ENCODE measurements at regions not wholly inside any gene's neighbourhood (a gene's known extent, or its start where the extent isn't known, plus 50 kb on each side); places are given as distances from the start of the nearest gene placed in this dataset.

- no peak for DNase-seq (ENCODE audit: low spot score)
Measured at GRCh38 chr10:10132009-10132408, 885.7 kb upstream of the CELF2 start.

GRCh38 chr10:10133281-10133680 lies 884.4 kb upstream of the CELF2 start:
- DNase-seq (ENCODE audit: low spot score), result no peak

GRCh38 chr10:10138685-10139084 lies 879.0 kb upstream of the CELF2 start:
- DNase-seq (ENCODE audit: low spot score), result no peak

- no peak for DNase-seq (ENCODE audit: low spot score)
Measured at GRCh38 chr10:10141782-10142382, 875.8 kb upstream of the CELF2 start.

DNA sequence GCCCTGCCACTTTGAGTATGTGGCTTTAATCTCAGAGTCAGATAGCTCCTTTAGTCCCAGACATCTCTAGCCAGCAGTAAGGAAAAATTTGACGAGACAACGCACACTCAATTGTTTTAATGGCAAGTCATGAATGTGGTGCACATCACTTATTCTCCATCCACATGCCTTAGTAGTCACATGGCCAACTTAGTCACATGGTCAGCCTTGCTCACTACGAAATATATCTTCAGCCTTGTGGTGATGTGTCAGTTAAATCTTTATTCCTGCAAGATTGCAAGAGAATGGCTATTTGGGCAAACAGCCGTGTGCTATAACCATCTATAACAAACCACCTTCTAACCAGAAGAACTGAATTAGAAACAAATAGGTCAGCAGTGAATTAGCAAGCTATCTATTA lies 871.1 kb upstream of the CELF2 start:
- DNase-seq (ENCODE audit: low spot score), result no peak

- no peak for DNase-seq (ENCODE audit: low spot score)
Measured at GRCh38 chr10:10149899-10150298, 867.8 kb upstream of the CELF2 start.

GRCh38 chr10:10156917-10157600 lies 860.6 kb upstream of the CELF2 start:
- DNase-seq (ENCODE audit: low spot score), result no peak

- no peak for DNase-seq (ENCODE audit: low spot score)
Measured at GRCh38 chr10:10160821-10161312, 856.8 kb upstream of the CELF2 start.

- no peak for DNase-seq (ENCODE audit: low spot score)
Measured at GRCh38 chr10:10164848-10165247, 852.8 kb upstream of the CELF2 start.

DNA sequence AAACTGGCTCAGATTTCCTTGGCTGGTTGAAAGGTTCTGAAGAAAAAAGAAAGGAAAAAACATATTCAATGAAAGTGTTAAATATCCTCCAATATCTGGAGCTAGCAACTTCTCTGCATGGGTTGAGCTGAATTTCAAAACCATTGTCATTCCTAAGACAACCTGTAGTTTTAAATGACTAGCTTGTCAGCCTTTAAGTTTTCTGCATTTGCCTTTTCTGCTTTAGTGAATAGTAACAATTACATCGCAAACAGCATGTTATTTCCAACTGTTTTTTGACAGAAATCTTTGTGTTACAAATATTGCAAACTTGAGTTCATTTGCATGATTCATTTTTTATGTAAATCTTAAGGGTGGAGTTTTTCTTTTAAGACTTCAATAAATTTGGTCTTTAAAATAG lies 852.3 kb upstream of the CELF2 start:
- no peak for DNase-seq (ENCODE audit: low spot score)

DNA sequence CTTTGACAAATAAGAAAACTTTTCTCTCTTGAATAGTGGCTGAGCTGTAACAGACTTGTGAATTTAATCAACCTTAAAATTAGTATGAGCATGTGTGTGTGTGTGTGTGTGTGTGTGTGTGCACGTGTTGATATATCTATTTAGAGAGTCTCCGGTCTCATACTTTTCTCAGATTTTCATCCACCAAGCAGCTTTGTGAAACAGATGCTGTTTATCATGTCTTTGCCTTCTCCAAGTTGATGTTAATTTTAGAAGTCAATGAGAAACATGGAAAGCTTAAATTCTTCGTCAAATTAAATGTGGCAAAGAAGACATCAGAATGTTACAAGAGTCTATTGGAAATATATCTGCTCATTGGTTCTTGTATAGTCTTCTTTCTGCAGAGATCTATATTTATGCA lies 839.2 kb upstream of the CELF2 start:
- no peak for DNase-seq (ENCODE audit: low spot score)

DNA sequence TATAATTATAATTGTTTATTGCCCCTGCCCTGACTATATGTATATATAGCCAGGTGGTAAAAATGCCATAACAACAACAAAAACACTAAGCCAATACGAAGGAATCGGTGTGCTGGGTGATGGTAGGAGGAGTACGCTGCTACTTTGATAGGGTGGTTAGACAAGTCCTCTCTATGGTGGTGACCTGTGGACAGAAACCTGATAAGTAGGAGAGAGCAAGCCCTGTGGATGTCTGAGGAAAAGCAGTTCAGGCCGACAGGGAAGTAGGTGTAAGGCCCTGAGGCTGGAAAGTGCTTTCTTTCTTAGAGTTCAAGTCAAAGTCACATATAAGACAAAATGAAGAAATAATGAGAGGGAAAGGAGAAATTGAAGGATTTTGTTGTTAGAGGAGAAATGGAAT lies 823.8 kb upstream of the CELF2 start:
- DNase-seq (ENCODE audit: low spot score), result no peak

DNA sequence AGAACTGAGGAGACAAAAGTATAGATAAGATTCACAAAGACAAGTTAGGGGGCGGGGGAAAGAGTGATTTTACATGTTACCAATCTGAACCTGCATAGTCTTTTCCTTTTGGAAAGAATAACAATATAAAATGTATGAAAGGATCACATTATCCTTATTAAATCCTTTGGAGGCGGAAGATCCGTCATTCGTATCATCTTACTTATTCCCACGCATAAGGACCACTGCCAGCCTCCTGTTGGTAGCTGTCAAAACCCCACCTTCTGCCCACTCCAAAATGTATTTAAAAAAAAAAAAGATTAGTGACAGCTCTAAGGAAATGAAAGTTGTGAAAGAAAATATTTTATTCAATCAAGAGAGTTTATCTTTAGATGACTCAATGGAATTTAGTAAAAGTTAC lies 821.0 kb upstream of the CELF2 start:
- no peak for DNase-seq (ENCODE audit: low spot score)

- DNase-seq (ENCODE audit: low spot score), result no peak
Measured at GRCh38 chr10:10197423-10197822, 820.2 kb upstream of the CELF2 start.

GRCh38 chr10:10198363-10198762 lies 819.3 kb upstream of the CELF2 start:
- no peak for DNase-seq (ENCODE audit: low spot score)

- DNase-seq (ENCODE audit: low spot score), result no peak
Measured at GRCh38 chr10:10204415-10204814, 813.3 kb upstream of the CELF2 start.

DNA sequence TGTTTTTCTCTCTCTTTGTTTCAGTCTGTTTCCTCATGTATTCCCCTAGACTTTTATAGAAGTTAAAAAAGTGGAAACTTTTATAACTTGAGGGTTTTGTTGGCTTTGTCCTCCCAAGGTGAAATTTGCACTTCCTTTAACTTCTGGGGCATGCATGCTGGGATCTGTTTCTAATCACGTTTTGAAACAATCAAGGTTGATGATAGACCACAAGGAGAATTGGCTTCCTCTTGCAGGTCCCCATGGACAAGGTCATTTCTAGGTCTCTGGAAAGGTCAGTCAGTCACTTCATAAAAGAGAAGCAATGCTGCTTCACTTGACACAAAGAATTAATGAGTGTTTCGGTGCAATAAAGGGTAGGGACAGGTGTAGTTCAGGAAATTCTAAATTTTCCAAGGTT lies 811.8 kb upstream of the CELF2 start:
- no peak for DNase-seq (ENCODE audit: low spot score)

GRCh38 chr10:10207538-10207937 lies 810.1 kb upstream of the CELF2 start:
- no peak for DNase-seq (ENCODE audit: low spot score)

- no peak for DNase-seq (ENCODE audit: low spot score)
Measured at GRCh38 chr10:10208196-10208595, 809.5 kb upstream of the CELF2 start.

- DNase-seq (ENCODE audit: low spot score), result no peak
Measured at GRCh38 chr10:10209167-10209566, 808.5 kb upstream of the CELF2 start.

DNA sequence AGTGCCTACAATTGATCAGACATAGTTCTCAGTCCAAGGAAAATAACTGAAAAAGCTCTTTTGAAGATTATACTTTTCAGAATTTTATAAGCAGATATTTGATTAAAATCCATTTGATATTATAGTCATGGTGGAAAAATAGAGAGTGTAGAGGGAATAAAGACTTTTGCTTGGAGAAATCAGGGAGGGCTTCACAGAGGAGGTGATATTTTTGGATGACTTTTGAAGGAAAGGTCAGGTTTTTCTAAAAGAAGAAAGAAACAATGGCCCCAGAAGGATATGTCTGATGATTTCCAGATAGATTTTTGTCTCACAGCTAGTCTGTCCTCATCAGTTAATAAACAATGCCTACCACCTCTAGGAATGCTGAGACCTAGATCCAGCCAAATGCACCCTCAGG lies 806.3 kb upstream of the CELF2 start:
- DNase-seq (ENCODE audit: low spot score), result no peak

DNA sequence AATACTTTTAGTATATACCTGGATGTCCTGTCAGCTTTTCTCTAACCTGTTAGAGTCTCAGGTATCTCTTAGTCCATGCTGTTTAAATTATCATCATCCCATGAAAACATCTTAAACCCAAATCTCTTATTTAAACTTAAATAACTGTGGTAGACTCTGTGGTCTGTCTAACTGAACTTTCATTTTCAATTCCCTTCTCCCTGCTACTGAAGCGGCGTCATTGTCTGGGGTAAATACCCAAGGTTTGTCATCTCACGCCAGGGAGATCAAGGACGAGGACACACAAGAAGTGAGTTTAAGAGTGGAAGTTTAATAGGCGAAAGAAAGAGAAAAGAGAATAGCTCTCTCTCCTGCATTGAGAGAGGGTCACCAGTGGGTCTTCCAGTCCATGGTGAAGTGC lies 804.4 kb upstream of the CELF2 start:
- DNase-seq (ENCODE audit: low spot score), result no peak

DNA sequence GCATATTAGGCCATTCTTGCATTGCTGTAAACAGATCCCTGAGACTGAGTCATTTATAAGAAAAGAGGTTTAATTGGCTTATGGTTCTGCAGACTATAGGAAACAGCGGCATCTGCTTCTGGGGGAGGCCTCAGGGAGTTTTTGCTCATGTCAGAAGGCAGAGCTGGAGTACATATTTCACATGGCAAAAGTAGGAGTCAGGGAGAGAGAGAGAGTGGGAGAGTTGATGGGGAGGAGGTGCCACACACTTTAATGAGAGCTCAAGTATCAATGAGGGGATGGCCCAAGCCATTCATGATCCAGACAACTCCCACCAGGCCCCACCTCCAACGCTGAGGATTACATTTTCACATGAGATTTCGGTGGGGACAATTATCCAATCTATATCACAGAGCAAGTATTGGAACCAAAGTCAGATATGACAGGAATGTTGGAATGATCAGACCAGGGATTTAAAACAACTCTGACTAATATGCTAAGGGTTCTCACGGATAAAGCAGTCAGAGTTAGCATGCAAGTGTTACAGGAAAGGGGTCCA lies 795.3 kb upstream of the CELF2 start:
- no peak for DNase-seq (ENCODE audit: low spot score)

DNA sequence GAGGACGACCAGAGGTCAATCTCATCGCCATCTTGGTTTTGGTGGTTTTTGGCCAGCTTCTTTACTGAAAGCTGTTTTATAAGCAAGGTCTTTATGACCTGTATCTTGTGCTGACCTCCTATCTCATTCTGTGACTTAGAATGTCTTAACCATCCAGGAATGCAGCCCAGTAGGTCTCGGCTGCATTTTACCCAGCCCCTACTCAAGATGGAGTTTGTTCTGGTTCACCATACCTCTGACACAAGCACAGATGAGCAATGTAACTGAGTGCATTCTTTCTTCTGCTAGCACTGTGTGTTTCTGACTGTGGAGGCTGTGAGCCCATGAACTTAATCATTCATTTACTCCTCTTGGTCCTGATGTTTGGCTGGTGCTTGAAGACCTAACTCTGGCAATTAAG lies 794.5 kb upstream of the CELF2 start:
- no peak for DNase-seq (ENCODE audit: low spot score)

All from HuH-7 (cell line).